ENCODE measurements at regions not wholly inside any gene's neighbourhood (a gene's known extent, or its start where the extent isn't known, plus 50 kb on each side); places are given as distances from the start of the nearest gene placed in this dataset.

DNA sequence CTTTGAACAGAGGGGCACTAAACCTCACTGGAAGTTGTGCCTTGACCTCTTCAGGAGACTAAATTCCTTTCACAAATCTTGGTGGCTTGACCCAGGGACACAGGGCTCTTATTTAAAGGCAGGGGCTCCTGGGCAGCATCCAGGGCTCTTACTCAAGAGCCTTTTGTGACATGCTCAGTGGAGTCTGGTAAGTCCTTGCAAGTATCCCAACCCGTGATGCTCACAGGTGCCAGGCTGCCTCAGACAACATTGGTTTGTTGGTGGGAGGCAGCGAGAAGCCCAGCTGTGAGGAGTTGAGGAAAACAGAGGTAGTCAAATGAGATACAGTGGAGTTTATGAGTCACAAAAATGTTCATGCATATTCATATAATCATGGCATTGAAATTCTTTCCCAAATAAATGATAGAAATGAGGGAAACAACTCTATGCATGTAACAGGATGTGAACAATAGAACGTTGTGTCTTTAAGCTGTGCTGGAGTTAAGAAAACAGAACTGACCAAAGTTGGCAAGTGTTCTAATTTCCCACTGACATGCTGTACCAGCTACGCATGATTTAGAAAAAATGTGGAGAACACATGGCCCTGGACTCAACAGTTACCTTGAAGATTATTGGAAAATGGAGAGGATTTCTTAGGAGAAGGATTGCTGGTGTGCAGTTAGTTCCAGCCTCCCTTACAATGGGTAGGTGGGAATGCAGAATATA is 654.5 kb upstream of the COBL start:
- H3K4me3 ChIP-seq (ENCODE audit: low read depth, low read length) = no peak overlapping the region
- no peak overlapping the region for H3K27ac ChIP-seq (ENCODE audit: low read depth, low read length)
- H3K9ac ChIP-seq (ENCODE audit: low read length) = no peak overlapping the region
- 0 out of 2 replicates have a peak, but pooled peaks cover 2% of the 10 kb centered on the region for H3K4me1 ChIP-seq (ENCODE audit: control insufficient read depth, insufficient read depth, low read length)
- H3K36me3 ChIP-seq (ENCODE audit: control insufficient read depth, insufficient read depth, low read length) = no peaks in the 10 kb centered on the region
- H3K9me3 ChIP-seq (ENCODE audit: control insufficient read depth, insufficient read depth, low read depth, low read length) = no peaks in the 10 kb centered on the region
- H3K27me3 ChIP-seq (ENCODE audit: control insufficient read depth, insufficient read depth, low read length) = peaks cover 14% of the 10 kb centered on the region; the same call in 1 of the 2 replicates

GRCh38 chr7:51968461-51968860 is 651.9 kb upstream of the COBL start:
- H3K36me3 ChIP-seq (ENCODE audit: control insufficient read depth, insufficient read depth, low read length) = no peaks in the 10 kb centered on the region
- H3K4me1 ChIP-seq (ENCODE audit: control insufficient read depth, insufficient read depth, low read length) = no peaks in the 10 kb centered on the region
- H3K27me3 ChIP-seq (ENCODE audit: control insufficient read depth, insufficient read depth, low read length) = peaks cover 34% of the 10 kb centered on the region; the same call in 1 of the 2 replicates
- H3K4me3 ChIP-seq (ENCODE audit: low read depth, low read length) = no peak overlapping the region
- H3K9ac ChIP-seq (ENCODE audit: low read length) = no peak overlapping the region
- H3K27ac ChIP-seq (ENCODE audit: low read depth, low read length) = no peak overlapping the region
- H3K9me3 ChIP-seq (ENCODE audit: control insufficient read depth, insufficient read depth, low read depth, low read length) = no peaks in the 10 kb centered on the region

- Histone ChIP-seq H3K9ac (ENCODE audit: low read length) (no peak overlapping the region), H3K27me3 (ENCODE audit: control insufficient read depth, insufficient read depth, low read length) (peaks cover 38% of the 10 kb centered on the region; the same call in 1 of the 2 replicates), H3K9me3 (ENCODE audit: control insufficient read depth, insufficient read depth, low read depth, low read length) (no peaks in the 10 kb centered on the region)
These were observed 648.8 kb upstream of the COBL start for GRCh38 chr7:51965454-51965853.

GRCh38 chr7:51961804-51962203 is 645.2 kb upstream of the COBL start:
- 0 out of 2 replicates have a peak, but pooled peaks cover 4% of the 10 kb centered on the region for H3K9me3 ChIP-seq (ENCODE audit: control insufficient read depth, insufficient read depth, low read depth, low read length)
- no peaks in the 10 kb centered on the region for H3K36me3 ChIP-seq (ENCODE audit: control insufficient read depth, insufficient read depth, low read length)
- no peaks in the 10 kb centered on the region for H3K4me1 ChIP-seq (ENCODE audit: control insufficient read depth, insufficient read depth, low read length)
- no peak overlapping the region for H3K4me3 ChIP-seq (ENCODE audit: low read depth, low read length)
- peaks cover 29% of the 10 kb centered on the region; the same call in 1 of the 2 replicates for H3K27me3 ChIP-seq (ENCODE audit: control insufficient read depth, insufficient read depth, low read length)
- no peak overlapping the region for H3K9ac ChIP-seq (ENCODE audit: low read length)
- H3K27ac ChIP-seq (ENCODE audit: low read depth, low read length) = no peak overlapping the region

More at GRCh38 chr7:51965454-51965853, 648.8 kb upstream of the COBL start:
- H3K36me3 ChIP-seq (ENCODE audit: control insufficient read depth, insufficient read depth, low read length) = no peaks in the 10 kb centered on the region
- no peak overlapping the region for H3K4me3 ChIP-seq (ENCODE audit: low read depth, low read length)
- no peaks in the 10 kb centered on the region for H3K4me1 ChIP-seq (ENCODE audit: control insufficient read depth, insufficient read depth, low read length)
- H3K27ac ChIP-seq (ENCODE audit: low read depth, low read length) = no peak overlapping the region

GRCh38 chr7:51950813-51951212 is 634.2 kb upstream of the COBL start:
- Histone ChIP-seq H3K27me3 (ENCODE audit: control insufficient read depth, insufficient read depth, low read length) (no peaks in the 10 kb centered on the region), H3K4me1 (ENCODE audit: control insufficient read depth, insufficient read depth, low read length) (peaks cover 29% of the 10 kb centered on the region), H3K36me3 (ENCODE audit: control insufficient read depth, insufficient read depth, low read length) (no peaks in the 10 kb centered on the region), H3K9ac (ENCODE audit: low read length) (peak overlapping the region; percentile 52), H3K4me3 (ENCODE audit: low read depth, low read length) (no peak overlapping the region; the same call in 1 of the 2 replicates), H3K9me3 (ENCODE audit: control insufficient read depth, insufficient read depth, low read depth, low read length) (peaks cover 3% of the 10 kb centered on the region; the same call in 1 of the 2 replicates), H3K27ac (ENCODE audit: low read depth, low read length) (peak overlapping the region; percentile 92)

DNA sequence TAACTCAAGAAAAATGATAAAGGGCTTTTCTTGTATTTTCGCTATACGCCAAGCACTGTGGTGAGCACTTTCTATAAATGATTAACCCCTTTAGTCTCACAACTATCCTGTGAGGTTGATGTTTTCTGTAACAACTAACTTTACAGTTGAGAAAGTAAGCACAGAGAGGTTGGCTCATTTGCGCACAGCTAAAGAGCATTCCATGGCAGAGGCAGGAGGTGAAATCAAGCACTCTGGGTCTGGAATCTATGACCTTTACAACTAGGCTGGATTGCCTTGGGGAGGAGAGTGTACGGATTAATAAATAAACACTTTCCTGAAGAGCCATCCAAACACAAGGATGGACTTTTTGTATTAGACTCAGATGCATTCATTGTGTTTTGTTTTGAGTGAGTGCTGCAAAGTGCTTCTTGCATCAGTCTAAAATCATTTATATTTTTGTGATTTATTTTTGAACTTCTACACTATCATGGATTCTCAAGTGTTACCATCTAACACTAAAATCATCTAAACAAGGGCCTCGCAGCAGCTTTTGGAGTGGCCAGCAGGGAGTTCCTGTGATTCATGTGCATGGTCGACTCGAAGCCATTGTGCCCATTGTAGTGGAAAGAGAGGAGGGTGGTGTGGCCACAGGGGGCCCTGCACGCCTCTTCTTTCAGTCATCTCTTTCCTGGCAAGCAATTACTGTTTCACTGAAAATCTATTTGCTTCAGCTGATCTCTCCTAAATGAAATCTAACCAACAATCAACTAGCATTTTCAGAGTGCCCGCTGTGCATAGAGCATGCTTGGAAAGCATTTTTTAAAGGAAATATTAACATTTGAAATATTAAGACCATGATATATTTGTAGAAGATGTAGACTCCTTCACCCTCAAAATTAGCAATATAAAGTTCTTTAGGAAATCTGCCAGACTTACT is 633.4 kb upstream of the COBL start:
- Histone ChIP-seq H3K36me3 (ENCODE audit: control insufficient read depth, insufficient read depth, low read length) (no peaks in the 10 kb centered on the region), H3K27me3 (ENCODE audit: control insufficient read depth, insufficient read depth, low read length) (no peaks in the 10 kb centered on the region), H3K4me3 (ENCODE audit: low read depth, low read length) (peak overlapping the region; percentile 25), H3K9ac (ENCODE audit: low read length) (peak overlapping the region; percentile 65), H3K9me3 (ENCODE audit: control insufficient read depth, insufficient read depth, low read depth, low read length) (no peaks in the 10 kb centered on the region; the same call in 1 of the 2 replicates), H3K4me1 (ENCODE audit: control insufficient read depth, insufficient read depth, low read length) (peaks cover 29% of the 10 kb centered on the region), H3K27ac (ENCODE audit: low read depth, low read length) (peak overlapping the region; percentile 92)

GRCh38 chr7:51930834-51931233 is 614.2 kb upstream of the COBL start:
- H3K4me1 ChIP-seq (ENCODE audit: control insufficient read depth, insufficient read depth, low read length) = no peaks in the 10 kb centered on the region
- H3K4me3 ChIP-seq (ENCODE audit: low read depth, low read length) = no peak overlapping the region
- no peak overlapping the region for H3K27ac ChIP-seq (ENCODE audit: low read depth, low read length)
- no peaks in the 10 kb centered on the region for H3K9me3 ChIP-seq (ENCODE audit: control insufficient read depth, insufficient read depth, low read depth, low read length)
- H3K9ac ChIP-seq (ENCODE audit: low read length) = no peak overlapping the region
- no peaks in the 10 kb centered on the region for H3K36me3 ChIP-seq (ENCODE audit: control insufficient read depth, insufficient read depth, low read length)
- no peaks in the 10 kb centered on the region for H3K27me3 ChIP-seq (ENCODE audit: control insufficient read depth, insufficient read depth, low read length)

DNA sequence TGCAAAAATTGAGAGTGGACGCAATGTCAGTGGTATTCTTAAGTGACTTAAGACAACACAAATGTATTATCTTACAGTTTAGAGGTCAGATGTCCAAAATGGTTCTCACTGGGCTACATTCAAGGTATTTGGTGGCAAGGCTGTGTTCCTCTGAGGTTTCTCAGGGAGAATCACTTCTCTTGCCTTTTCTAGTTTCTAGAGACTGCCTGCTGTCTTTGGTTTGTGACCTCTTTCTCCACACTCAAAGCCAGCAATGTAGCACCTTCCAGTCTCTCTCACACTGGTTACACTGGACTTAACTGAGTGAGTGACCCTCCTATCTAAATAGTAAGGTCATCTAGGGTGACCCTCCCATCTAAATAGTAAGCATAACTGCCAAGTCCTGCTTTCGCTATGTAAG is 613.2 kb upstream of the COBL start:
- no peaks in the 10 kb centered on the region for H3K4me1 ChIP-seq (ENCODE audit: control insufficient read depth, insufficient read depth, low read length)
- H3K27ac ChIP-seq (ENCODE audit: low read depth, low read length) = no peak overlapping the region
- H3K27me3 ChIP-seq (ENCODE audit: control insufficient read depth, insufficient read depth, low read length) = no peaks in the 10 kb centered on the region

DNA sequence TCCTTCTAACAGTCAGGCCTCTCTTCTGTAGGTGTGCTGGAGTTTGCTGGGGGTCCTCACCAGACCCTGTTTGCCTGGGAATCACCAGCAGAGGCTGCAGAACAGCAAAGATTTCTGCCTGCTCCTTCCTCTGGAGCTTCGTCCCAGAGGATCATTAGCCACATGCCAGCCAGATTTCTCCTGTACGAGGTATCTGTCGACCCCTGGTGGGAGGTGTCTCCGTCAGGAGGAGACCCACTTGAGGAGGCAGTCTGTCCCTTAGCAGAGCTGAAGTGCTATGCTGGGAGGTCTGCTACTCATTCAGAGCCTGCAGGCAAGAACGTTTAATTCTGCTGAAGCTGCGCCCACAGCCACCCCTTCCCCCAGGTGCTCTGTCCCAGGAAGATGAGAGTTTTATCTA is 611.1 kb upstream of the COBL start:
- Histone ChIP-seq H3K4me1 (ENCODE audit: control insufficient read depth, insufficient read depth, low read length) (no peaks in the 10 kb centered on the region), H3K36me3 (ENCODE audit: control insufficient read depth, insufficient read depth, low read length) (no peaks in the 10 kb centered on the region), H3K9me3 (ENCODE audit: control insufficient read depth, insufficient read depth, low read depth, low read length) (no peaks in the 10 kb centered on the region), H3K27ac (ENCODE audit: low read depth, low read length) (no peak overlapping the region), H3K4me3 (ENCODE audit: low read depth, low read length) (no peak overlapping the region), H3K9ac (ENCODE audit: low read length) (no peak overlapping the region), H3K27me3 (ENCODE audit: control insufficient read depth, insufficient read depth, low read length) (no peaks in the 10 kb centered on the region)

More for the DNA sequence above, 613.2 kb upstream of the COBL start:
- no peaks in the 10 kb centered on the region for H3K9me3 ChIP-seq (ENCODE audit: control insufficient read depth, insufficient read depth, low read depth, low read length)
- H3K9ac ChIP-seq (ENCODE audit: low read length) = no peak overlapping the region
- no peaks in the 10 kb centered on the region for H3K36me3 ChIP-seq (ENCODE audit: control insufficient read depth, insufficient read depth, low read length)
- H3K4me3 ChIP-seq (ENCODE audit: low read depth, low read length) = no peak overlapping the region

DNA sequence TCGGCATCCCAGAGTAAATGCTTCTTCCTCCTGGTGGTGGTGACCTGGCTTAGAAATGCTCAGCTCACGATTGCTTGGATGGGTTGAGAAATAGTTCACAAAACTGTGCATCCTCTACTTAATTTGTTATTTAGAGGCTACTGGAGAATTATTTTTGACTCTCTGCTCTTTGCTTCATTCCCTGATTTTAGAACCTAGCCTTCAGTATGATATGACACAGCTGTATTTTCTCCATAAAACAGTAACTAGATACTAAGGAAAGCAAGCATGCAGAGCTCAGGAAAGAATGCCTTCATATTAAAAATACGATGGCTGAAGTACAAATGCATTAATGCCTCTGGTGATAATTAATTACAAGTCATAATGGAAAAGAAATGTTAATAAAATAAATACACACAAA is 602.0 kb upstream of the COBL start:
- H3K4me3 ChIP-seq (ENCODE audit: low read depth, low read length) = no peak overlapping the region
- H3K27ac ChIP-seq (ENCODE audit: low read depth, low read length) = no peak overlapping the region
- H3K4me1 ChIP-seq (ENCODE audit: control insufficient read depth, insufficient read depth, low read length) = no peaks in the 10 kb centered on the region
- H3K9me3 ChIP-seq (ENCODE audit: control insufficient read depth, insufficient read depth, low read depth, low read length) = peaks cover 9% of the 10 kb centered on the region; the same call in 1 of the 2 replicates
- H3K36me3 ChIP-seq (ENCODE audit: control insufficient read depth, insufficient read depth, low read length) = no peaks in the 10 kb centered on the region
- H3K27me3 ChIP-seq (ENCODE audit: control insufficient read depth, insufficient read depth, low read length) = no peaks in the 10 kb centered on the region
- no peak overlapping the region for H3K9ac ChIP-seq (ENCODE audit: low read length)

- Histone ChIP-seq H3K9ac (ENCODE audit: low read length) (no peak overlapping the region), H3K27me3 (ENCODE audit: control insufficient read depth, insufficient read depth, low read length) (no peaks in the 10 kb centered on the region), H3K4me3 (ENCODE audit: low read depth, low read length) (no peak overlapping the region), H3K27ac (ENCODE audit: low read depth, low read length) (no peak overlapping the region), H3K4me1 (ENCODE audit: control insufficient read depth, insufficient read depth, low read length) (no peaks in the 10 kb centered on the region), H3K9me3 (ENCODE audit: control insufficient read depth, insufficient read depth, low read depth, low read length) (no peaks in the 10 kb centered on the region), H3K36me3 (ENCODE audit: control insufficient read depth, insufficient read depth, low read length) (no peaks in the 10 kb centered on the region)
These were observed 584.9 kb upstream of the COBL start for GRCh38 chr7:51901489-51901840.
